ENCODE measurements at regions not wholly inside any gene's neighbourhood (a gene's known extent, or its start where the extent isn't known, plus 50 kb on each side); places are given as distances from the start of the nearest gene placed in this dataset.

- H3K36me3 ChIP-seq (ENCODE audit: control insufficient read depth in 2 of 3, insufficient read depth in 3 of 3, low read length in 3 of 3) = no peaks in the 10 kb centered on the region
- DNase-seq (no peak), ATAC-seq (no peak)
- POLR2A ChIA-PET = no interaction called here
- CTCF ChIA-PET = no interaction called here
- intact Hi-C loops (cut with micrococcal nuclease) = no loop called here
- no peaks in the 10 kb centered on the region for H3K4me1 ChIP-seq (ENCODE audit: control insufficient read depth in 2 of 2, insufficient read depth in 2 of 2, low read length in 2 of 2)
- no peak overlapping the region for H3K27ac Mint-ChIP-seq
- no peak overlapping the region for H3K4me3 ChIP-seq (ENCODE audit: low read length)
- no peaks in the 10 kb centered on the region for H3K27me3 Mint-ChIP-seq
- no peaks in the 10 kb centered on the region for H3K9me3 ChIP-seq (ENCODE audit: control insufficient read depth in 2 of 3, low read length in 3 of 3)
- H3K4me1 Mint-ChIP-seq = peaks cover 0 to 4% (median 0%) of the 10 kb centered on the region in 7 donors
- H3K9me3 Mint-ChIP-seq = peaks cover 0 to 12% (median 0%) of the 10 kb centered on the region in 11 donors
- H3K27me3 ChIP-seq (ENCODE audit: control insufficient read depth in 2 of 2, insufficient read depth in 2 of 2, low read length in 2 of 2) = no peaks in the 10 kb centered on the region
- H3K36me3 Mint-ChIP-seq = no peaks in the 10 kb centered on the region
- no peak overlapping the region for H3K27ac ChIP-seq (ENCODE audit: low read depth, low read length)
- H3K4me3 Mint-ChIP-seq = no peak overlapping the region
Measured at GRCh38 chr18:31235856-31236255, 73.2 kb upstream of the DSC1 start.

GRCh38 chr18:31237142-31237541 is 74.5 kb upstream of the DSC1 start:
- Histone ChIP-seq H3K27me3 (ENCODE audit: control insufficient read depth in 2 of 2, insufficient read depth in 2 of 2, low read length in 2 of 2) (no peaks in the 10 kb centered on the region), H3K9me3 (ENCODE audit: control insufficient read depth in 2 of 3, low read length in 3 of 3) (no peaks in the 10 kb centered on the region), H3K27ac (ENCODE audit: low read depth, low read length) (no peak overlapping the region), H3K4me1 (ENCODE audit: control insufficient read depth in 2 of 2, insufficient read depth in 2 of 2, low read length in 2 of 2) (no peaks in the 10 kb centered on the region), H3K36me3 (ENCODE audit: control insufficient read depth in 2 of 3, insufficient read depth in 3 of 3, low read length in 3 of 3) (no peaks in the 10 kb centered on the region), H3K4me3 (ENCODE audit: low read length) (no peak overlapping the region)
- ChIA-PET POLR2A (no interaction called here), CTCF (no interaction called here)
- Mint-ChIP-seq H3K4me3 (no peak overlapping the region), H3K9me3 (peaks cover 0 to 12% (median 0%) of the 10 kb centered on the region in 11 donors), H3K27ac (no peak overlapping the region), H3K27me3 (no peaks in the 10 kb centered on the region), H3K4me1 (peaks cover 0 to 4% (median 0%) of the 10 kb centered on the region in 7 donors), H3K36me3 (no peaks in the 10 kb centered on the region)
- intact Hi-C loops (cut with micrococcal nuclease) = no loop called here
- ATAC-seq (no peak), DNase-seq (no peak)

- no peak overlapping the region for H3K27ac ChIP-seq (ENCODE audit: low read depth, low read length)
- H3K4me3 Mint-ChIP-seq = no peak overlapping the region
- H3K9me3 ChIP-seq (ENCODE audit: control insufficient read depth in 2 of 3, low read length in 3 of 3) = no peaks in the 10 kb centered on the region
- intact Hi-C loops (cut with micrococcal nuclease) = no loop called here
- no peak overlapping the region for H3K27ac Mint-ChIP-seq
- no peaks in the 10 kb centered on the region for H3K27me3 Mint-ChIP-seq
- CTCF ChIA-PET = interaction anchor here (0.9 kb wide), 1 partner anchor 11 kb away, joined by 3 read pairs; no protein-coding TSS in a partner anchor
- H3K36me3 ChIP-seq (ENCODE audit: control insufficient read depth in 2 of 3, insufficient read depth in 3 of 3, low read length in 3 of 3) = no peaks in the 10 kb centered on the region
- POLR2A ChIA-PET = no interaction called here
- H3K4me1 ChIP-seq (ENCODE audit: control insufficient read depth in 2 of 2, insufficient read depth in 2 of 2, low read length in 2 of 2) = no peaks in the 10 kb centered on the region
- peaks cover 0 to 5% (median 1%) of the 10 kb centered on the region in 11 donors for H3K9me3 Mint-ChIP-seq
- DNase-seq (no peak), ATAC-seq (no peak)
- no peaks in the 10 kb centered on the region for H3K36me3 Mint-ChIP-seq
- no peaks in the 10 kb centered on the region for H3K27me3 ChIP-seq (ENCODE audit: control insufficient read depth in 2 of 2, insufficient read depth in 2 of 2, low read length in 2 of 2)
- H3K4me1 Mint-ChIP-seq = no peaks in the 10 kb centered on the region
- H3K4me3 ChIP-seq (ENCODE audit: low read length) = no peak overlapping the region
Measured at GRCh38 chr18:31241425-31241824, 76.5 kb upstream of the DSG1 start.

- Mint-ChIP-seq H3K27me3 (no peaks in the 10 kb centered on the region), H3K27ac (no peak overlapping the region), H3K4me1 (no peaks in the 10 kb centered on the region), H3K36me3 (no peaks in the 10 kb centered on the region), H3K9me3 (peaks cover 0 to 5% (median 1%) of the 10 kb centered on the region in 11 donors), H3K4me3 (no peak overlapping the region)
- no peaks in the 10 kb centered on the region for H3K27me3 ChIP-seq (ENCODE audit: control insufficient read depth in 2 of 2, insufficient read depth in 2 of 2, low read length in 2 of 2)
- ATAC-seq = no peak
- DNase-seq = no peak
- no peak overlapping the region for H3K4me3 ChIP-seq (ENCODE audit: low read length)
- no peaks in the 10 kb centered on the region for H3K4me1 ChIP-seq (ENCODE audit: control insufficient read depth in 2 of 2, insufficient read depth in 2 of 2, low read length in 2 of 2)
- no peaks in the 10 kb centered on the region for H3K9me3 ChIP-seq (ENCODE audit: control insufficient read depth in 2 of 3, low read length in 3 of 3)
- CTCF ChIA-PET = no interaction called here
- H3K27ac ChIP-seq (ENCODE audit: low read depth, low read length) = no peak overlapping the region
- POLR2A ChIA-PET = no interaction called here
- H3K36me3 ChIP-seq (ENCODE audit: control insufficient read depth in 2 of 3, insufficient read depth in 3 of 3, low read length in 3 of 3) = no peaks in the 10 kb centered on the region
- intact Hi-C loops (cut with micrococcal nuclease) = no loop called here
Measured at GRCh38 chr18:31241900-31242409, 76.0 kb upstream of the DSG1 start.

GRCh38 chr18:31243740-31244512 is 74.0 kb upstream of the DSG1 start:
- Histone ChIP-seq H3K27ac (ENCODE audit: low read depth, low read length) (no peak overlapping the region), H3K9me3 (ENCODE audit: control insufficient read depth in 2 of 3, low read length in 3 of 3) (no peaks in the 10 kb centered on the region), H3K36me3 (ENCODE audit: control insufficient read depth in 2 of 3, insufficient read depth in 3 of 3, low read length in 3 of 3) (no peaks in the 10 kb centered on the region), H3K4me3 (ENCODE audit: low read length) (no peak overlapping the region), H3K4me1 (ENCODE audit: control insufficient read depth in 2 of 2, insufficient read depth in 2 of 2, low read length in 2 of 2) (no peaks in the 10 kb centered on the region), H3K27me3 (ENCODE audit: control insufficient read depth in 2 of 2, insufficient read depth in 2 of 2, low read length in 2 of 2) (no peaks in the 10 kb centered on the region)
- no peak overlapping the region for H3K27ac Mint-ChIP-seq
- H3K9me3 Mint-ChIP-seq = peaks cover 0 to 5% (median 2%) of the 10 kb centered on the region in 11 donors
- no peaks in the 10 kb centered on the region for H3K4me1 Mint-ChIP-seq
- intact Hi-C loops (cut with micrococcal nuclease) = no loop called here
- ATAC-seq (no peak), DNase-seq (no peak)
- H3K4me3 Mint-ChIP-seq = no peak overlapping the region
- no peaks in the 10 kb centered on the region for H3K27me3 Mint-ChIP-seq
- ChIA-PET POLR2A (no interaction called here), CTCF (no interaction called here)
- H3K36me3 Mint-ChIP-seq = no peaks in the 10 kb centered on the region

- Histone ChIP-seq H3K36me3 (ENCODE audit: control insufficient read depth in 2 of 3, insufficient read depth in 3 of 3, low read length in 3 of 3) (no peaks in the 10 kb centered on the region), H3K27me3 (ENCODE audit: control insufficient read depth in 2 of 2, insufficient read depth in 2 of 2, low read length in 2 of 2) (no peaks in the 10 kb centered on the region), H3K4me1 (ENCODE audit: control insufficient read depth in 2 of 2, insufficient read depth in 2 of 2, low read length in 2 of 2) (no peaks in the 10 kb centered on the region), H3K4me3 (ENCODE audit: low read length) (no peak overlapping the region), H3K9me3 (ENCODE audit: control insufficient read depth in 2 of 3, low read length in 3 of 3) (no peaks in the 10 kb centered on the region), H3K27ac (ENCODE audit: low read depth, low read length) (no peak overlapping the region)
- Mint-ChIP-seq H3K9me3 (peaks cover 0 to 5% (median 1%) of the 10 kb centered on the region in 11 donors), H3K27me3 (no peaks in the 10 kb centered on the region), H3K36me3 (no peaks in the 10 kb centered on the region), H3K4me1 (no peaks in the 10 kb centered on the region), H3K27ac (no peak overlapping the region), H3K4me3 (no peak overlapping the region)
- ATAC-seq = no peak
- CTCF ChIA-PET = no interaction called here
- no peak for DNase-seq
- POLR2A ChIA-PET = no interaction called here
- intact Hi-C loops (cut with micrococcal nuclease) = no loop called here
Measured at GRCh38 chr18:31244771-31245394, 73.1 kb upstream of the DSG1 start.

- Mint-ChIP-seq H3K27me3 (no peaks in the 10 kb centered on the region), H3K4me1 (no peaks in the 10 kb centered on the region), H3K36me3 (no peaks in the 10 kb centered on the region), H3K9me3 (peaks cover 0 to 5% (median 1%) of the 10 kb centered on the region in 11 donors), H3K4me3 (no peak overlapping the region), H3K27ac (no peak overlapping the region)
- Histone ChIP-seq H3K4me1 (ENCODE audit: control insufficient read depth in 2 of 2, insufficient read depth in 2 of 2, low read length in 2 of 2) (no peaks in the 10 kb centered on the region), H3K27ac (ENCODE audit: low read depth, low read length) (no peak overlapping the region), H3K9me3 (ENCODE audit: control insufficient read depth in 2 of 3, low read length in 3 of 3) (no peaks in the 10 kb centered on the region), H3K27me3 (ENCODE audit: control insufficient read depth in 2 of 2, insufficient read depth in 2 of 2, low read length in 2 of 2) (no peaks in the 10 kb centered on the region), H3K36me3 (ENCODE audit: control insufficient read depth in 2 of 3, insufficient read depth in 3 of 3, low read length in 3 of 3) (no peaks in the 10 kb centered on the region), H3K4me3 (ENCODE audit: low read length) (no peak overlapping the region)
- ATAC-seq (no peak), DNase-seq (no peak)
- CTCF ChIA-PET = interaction anchor here (1.2 kb wide), 1 partner anchor 21 kb away, joined by 3 read pairs; no protein-coding TSS in a partner anchor
- POLR2A ChIA-PET = no interaction called here
- intact Hi-C loops (cut with micrococcal nuclease) = no loop called here
Measured at GRCh38 chr18:31245820-31246219, 72.1 kb upstream of the DSG1 start.

All from naive thymus-derived CD4-positive, alpha-beta T cell (primary cell).